GM10266 (cell line): ENCODE measurements at regions not wholly inside any gene's neighbourhood (a gene's known extent, or its start where the extent isn't known, plus 50 kb on each side); places are given as distances from the start of the nearest gene placed in this dataset.

ENCODE experiments used
- DNase-seq: peaks from one replicate; pipeline ENCODE4 v3.0.0; 2012; ENCODE audit errors: extremely low spot score
- TF ChIP-seq, protein P1 (sequence below): IDR thresholded peaks from 2 replicates; pipeline ENCODE4 v1.5.1; 2012; ENCODE audit warnings: mild to moderate bottlenecking, low read depth; ENCODE audit not compliant: control insufficient read depth, insufficient read depth; ENCODE audit errors: missing control alignments

DNA sequence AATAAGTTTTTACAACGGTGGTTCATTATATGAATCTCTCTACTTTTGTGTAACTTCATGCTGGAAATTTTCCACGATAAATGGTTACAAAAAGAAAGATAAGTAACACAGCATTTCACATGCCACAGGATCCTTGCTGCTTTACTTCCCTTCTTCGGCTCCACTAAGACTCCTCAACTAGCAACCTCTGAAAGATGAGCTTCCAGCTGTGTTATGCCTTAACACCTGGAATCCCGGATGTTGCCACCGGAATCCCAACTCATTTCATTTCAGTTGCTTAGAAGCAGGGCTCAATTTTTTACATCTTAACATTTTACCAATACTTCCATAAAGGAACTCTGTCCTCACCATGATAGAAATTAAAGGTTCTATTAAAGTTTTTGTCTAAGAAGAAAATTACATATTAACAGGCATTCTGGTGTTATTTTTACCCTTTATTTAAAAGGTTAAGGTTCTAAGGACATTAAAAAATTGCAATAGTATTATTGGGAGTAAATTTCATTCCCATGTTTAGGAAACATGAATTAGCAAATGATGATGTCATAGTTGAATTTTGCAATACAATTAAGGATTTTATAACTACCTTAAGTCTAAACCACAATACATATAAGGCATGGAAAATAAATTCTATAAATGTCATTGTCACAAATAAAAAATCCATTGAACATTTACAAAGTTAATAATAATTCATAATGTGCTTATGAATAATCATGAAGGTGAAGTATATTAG, 57.1 kb upstream of the IL6 start:
- DNase-seq = no peak

DNA sequence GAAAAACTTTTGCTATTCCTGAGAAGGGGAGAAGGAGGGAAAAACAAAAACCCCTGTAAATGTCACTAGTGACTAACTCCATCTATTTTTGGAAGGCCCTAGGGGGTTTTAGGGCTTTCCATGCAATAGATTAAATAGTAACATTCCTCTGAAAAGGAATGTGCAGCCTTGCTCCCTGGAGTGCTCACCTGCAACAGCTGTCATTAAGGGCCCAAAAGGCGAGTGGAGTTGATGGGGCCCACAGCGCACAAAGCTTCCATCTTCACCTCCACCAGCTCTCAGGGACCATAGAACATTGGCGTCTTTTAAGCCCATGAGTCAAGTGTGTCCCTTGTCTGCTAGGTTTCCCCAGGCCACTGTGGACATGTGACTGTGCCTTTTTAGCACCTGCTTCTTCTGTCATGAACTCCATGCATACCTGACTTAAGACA, 58.0 kb upstream of the IL6 start:
- no peak for DNase-seq
- TF ChIP-seq, protein P1, sequence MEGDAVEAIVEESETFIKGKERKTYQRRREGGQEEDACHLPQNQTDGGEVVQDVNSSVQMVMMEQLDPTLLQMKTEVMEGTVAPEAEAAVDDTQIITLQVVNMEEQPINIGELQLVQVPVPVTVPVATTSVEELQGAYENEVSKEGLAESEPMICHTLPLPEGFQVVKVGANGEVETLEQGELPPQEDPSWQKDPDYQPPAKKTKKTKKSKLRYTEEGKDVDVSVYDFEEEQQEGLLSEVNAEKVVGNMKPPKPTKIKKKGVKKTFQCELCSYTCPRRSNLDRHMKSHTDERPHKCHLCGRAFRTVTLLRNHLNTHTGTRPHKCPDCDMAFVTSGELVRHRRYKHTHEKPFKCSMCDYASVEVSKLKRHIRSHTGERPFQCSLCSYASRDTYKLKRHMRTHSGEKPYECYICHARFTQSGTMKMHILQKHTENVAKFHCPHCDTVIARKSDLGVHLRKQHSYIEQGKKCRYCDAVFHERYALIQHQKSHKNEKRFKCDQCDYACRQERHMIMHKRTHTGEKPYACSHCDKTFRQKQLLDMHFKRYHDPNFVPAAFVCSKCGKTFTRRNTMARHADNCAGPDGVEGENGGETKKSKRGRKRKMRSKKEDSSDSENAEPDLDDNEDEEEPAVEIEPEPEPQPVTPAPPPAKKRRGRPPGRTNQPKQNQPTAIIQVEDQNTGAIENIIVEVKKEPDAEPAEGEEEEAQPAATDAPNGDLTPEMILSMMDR = no peak

More for the DNA sequence above, 57.1 kb upstream of the IL6 start:
- TF ChIP-seq, protein P1 = no peak

DNA sequence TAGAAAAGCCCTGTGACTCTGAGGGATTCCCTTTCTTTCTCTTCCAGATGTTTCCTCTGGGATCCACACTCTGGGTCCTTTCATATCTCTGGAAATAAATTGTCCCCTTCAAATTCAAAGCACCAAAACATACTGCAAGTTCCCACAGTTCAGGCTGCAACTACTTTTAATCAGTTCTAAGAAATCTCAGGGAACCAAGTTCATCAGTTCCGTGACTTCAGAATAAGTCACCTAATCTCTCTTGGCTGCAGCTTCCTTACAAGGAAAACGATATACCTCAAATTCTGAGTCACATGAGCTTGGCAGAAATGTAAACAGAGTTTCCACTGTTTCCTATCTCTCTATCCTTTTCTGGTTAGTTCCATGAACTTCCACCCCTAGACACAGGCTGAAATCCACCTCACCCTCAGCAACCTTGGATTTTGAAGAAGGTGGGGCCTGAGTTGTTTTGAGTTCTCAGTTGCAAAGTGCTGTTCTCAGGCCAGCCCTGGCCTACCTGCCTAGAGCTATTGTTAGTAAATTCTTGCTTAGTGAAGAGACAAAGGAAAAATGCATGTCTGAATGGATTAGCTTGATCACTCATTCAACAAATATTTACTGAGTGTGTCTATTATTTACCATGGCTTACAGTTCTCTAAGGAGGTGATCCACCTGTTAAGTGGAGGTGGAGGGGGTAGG, 59.3 kb upstream of the IL6 start:
- DNase-seq = no peak

DNA sequence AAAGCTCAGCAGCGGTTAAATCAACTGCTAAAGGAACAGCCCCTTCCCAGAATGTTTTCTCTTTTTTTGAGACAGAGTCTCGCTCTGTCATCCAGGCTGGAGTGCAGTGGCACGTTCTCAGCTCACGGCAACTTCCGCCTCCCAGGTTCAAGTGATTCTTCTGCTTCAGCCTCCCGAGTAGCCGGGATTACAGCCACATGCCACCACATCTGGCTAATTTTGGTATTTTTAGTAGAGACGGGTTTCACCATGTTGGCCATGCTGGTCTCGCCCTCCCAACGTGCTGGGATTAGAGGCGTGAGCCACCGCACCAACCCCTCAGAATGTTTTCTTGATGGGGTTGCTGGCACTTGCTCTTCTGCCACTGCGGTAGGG, 59.8 kb upstream of the IL6 start:
- DNase-seq = no peak
- TF ChIP-seq, protein P1 = no peak

More for the DNA sequence above, 59.3 kb upstream of the IL6 start:
- TF ChIP-seq, protein P1 = no peak

DNA sequence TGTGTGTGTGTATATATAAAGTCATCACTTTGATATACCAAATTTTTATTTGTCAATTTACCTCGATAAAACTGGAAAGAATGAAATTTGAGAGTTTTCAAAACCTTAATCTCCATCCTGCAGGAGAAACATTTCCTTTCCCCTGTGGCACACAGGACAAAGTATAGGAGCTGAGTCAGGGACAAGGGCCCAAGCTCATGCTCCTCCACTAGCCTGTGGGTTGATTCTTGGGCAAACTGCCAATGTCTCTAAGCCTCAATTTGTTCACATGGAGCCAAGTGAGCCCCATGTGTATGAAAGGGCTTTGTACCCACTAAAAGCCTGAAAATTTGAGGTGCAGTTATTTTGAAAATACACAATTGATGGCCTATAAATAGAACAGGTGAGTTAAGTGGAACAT, 60.3 kb upstream of the IL6 start:
- DNase-seq = no peak
- TF ChIP-seq, protein P1 = no peak

DNA sequence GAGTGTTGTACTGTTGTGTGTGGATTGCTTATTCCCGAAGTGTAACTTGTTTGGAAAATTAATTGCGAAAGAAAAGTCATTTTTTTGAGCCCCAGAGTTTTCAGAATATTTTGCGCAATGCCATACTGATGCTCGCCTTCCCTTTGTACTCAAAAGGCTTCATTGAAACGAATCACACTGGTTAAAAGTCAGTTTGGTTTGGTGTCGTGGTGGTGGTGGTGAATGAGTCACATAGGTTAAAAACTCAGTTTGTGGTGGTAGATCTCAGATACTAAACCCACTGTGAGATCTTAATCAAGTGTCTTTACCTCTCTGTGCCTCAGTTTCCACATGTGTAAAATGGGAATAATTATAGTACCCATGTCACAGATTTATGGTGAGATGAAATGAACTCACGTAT, 61.1 kb upstream of the IL6 start:
- TF ChIP-seq, protein P1 = no peak
- DNase-seq = no peak

DNA sequence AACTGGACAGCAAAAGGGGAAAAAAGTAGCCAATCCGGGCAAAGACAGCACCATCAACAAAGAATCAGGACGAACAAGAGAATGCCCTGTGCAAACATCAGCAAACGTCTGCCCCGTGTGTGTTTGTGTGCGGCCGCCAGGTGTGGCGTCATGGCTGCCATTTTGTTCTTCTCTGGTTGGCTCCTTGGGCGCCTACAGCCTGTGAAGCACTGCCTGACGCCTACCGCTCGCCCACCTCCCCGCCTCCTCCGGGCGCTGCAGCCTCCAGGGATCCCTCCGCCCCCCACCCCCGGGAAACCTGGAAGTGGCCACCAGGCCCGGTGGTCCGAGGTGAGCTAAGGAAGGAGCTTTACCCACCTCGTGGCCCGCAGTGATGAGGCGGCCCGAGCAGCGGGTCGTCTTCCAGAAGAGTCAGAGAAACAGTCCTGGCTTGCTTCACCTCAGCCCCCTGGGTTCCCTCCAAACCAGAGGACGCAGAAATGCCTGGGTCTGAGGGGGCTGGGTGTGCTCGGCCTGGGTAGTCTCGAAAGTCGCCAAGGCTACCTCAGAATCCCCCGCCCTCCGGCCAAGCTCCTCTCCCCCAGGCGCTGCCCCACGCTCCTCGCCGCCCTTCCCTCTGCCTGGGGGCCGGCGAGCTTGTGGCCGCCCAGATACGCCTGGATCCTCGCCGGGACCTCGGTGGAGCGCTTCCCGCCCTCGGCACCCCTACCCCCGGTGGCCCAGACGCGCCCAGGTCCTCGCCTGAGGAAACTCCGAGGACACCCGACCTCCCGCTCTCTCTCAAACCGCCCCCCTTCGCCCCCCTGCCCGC, 61.8 kb upstream of the IL6 start:
- DNase-seq = no peak
- TF ChIP-seq, protein P1 = no peak
